ENCODE measurements at regions not wholly inside any gene's neighbourhood (a gene's known extent, or its start where the extent isn't known, plus 50 kb on each side); places are given as distances from the start of the nearest gene placed in this dataset.

DNA sequence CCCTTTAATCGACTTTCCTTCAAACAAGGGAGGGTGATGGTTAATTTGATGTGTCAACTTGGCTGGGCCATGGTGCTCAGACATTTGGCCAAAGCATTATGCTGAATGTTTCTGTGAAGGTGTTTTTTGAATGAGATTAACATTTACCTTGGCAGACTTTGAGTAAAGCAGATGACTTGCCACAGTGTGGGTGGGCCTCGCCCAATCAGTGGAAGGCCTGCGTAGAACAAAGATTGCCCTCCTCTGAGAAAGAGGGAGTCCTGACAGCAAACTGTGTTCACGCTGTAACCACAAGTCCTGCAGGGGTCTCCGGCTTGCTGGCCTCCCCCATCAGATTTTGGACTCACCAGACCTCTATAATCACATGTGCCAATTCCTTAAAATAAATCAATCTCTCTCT is 118.7 kb downstream of the SOX9 start:
- intact Hi-C loops (cut with DNase I), result no loop called here
- DNase-seq (no peak), ATAC-seq (ENCODE audit: low FRiP score) (no peak)
- 95 to 100% methylated on average over 5 of the region's 5 CpGs for WGBS, 2 donors
- Histone ChIP-seq H3K27ac (ENCODE audit: low read depth in 1 of 2, low read length in 2 of 2) (no peak overlapping the region), H3K9me3 (ENCODE audit: control insufficient read depth, low read length) (peaks cover 6% of the 10 kb centered on the region), H3K36me3 (ENCODE audit: control insufficient read depth in 1 of 2, insufficient read depth in 2 of 2, low read length in 1 of 2) (no peaks in the 10 kb centered on the region), H3K4me1 (ENCODE audit: control insufficient read depth in 1 of 2, insufficient read depth in 2 of 2, low read length in 2 of 2) (no peaks in the 10 kb centered on the region), H3K27me3 (ENCODE audit: control insufficient read depth in 1 of 2, insufficient read depth in 2 of 2, low read length in 1 of 2) (no peaks in the 10 kb centered on the region), H3K4me3 (ENCODE audit: low read length in 2 of 2) (no peak overlapping the region)

DNA sequence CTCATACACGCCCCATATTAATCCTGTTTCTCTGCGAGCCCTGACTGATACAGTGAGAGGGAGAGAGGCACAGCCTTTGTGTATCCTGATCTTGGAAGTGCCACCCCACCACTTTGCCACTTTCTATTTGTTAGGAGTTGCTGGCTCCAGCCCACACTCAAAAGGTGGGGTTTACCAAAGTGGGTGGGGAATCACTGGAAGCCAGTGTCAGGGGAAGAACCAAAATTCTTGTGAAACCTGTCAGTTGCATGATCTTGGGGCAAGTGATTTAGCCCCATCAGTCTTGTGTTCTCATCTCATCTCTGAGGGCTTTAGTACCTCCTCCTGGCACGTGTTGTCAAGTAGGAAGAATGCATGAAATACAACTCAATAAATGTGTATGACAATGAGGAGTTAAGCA is 119.5 kb downstream of the SOX9 start:
- DNase-seq (no peak), ATAC-seq (ENCODE audit: low FRiP score) (no peak)
- 75 to 78% methylated on average over 3 of the region's 3 CpGs for WGBS, 2 donors
- peaks cover 6% of the 10 kb centered on the region for H3K9me3 ChIP-seq (ENCODE audit: control insufficient read depth, low read length)
- no peaks in the 10 kb centered on the region for H3K36me3 ChIP-seq (ENCODE audit: control insufficient read depth in 1 of 2, insufficient read depth in 2 of 2, low read length in 1 of 2)
- H3K4me1 ChIP-seq (ENCODE audit: control insufficient read depth in 1 of 2, insufficient read depth in 2 of 2, low read length in 2 of 2), result no peaks in the 10 kb centered on the region
- no peak overlapping the region for H3K27ac ChIP-seq (ENCODE audit: low read depth in 1 of 2, low read length in 2 of 2)
- no peak overlapping the region for H3K4me3 ChIP-seq (ENCODE audit: low read length in 2 of 2)
- H3K27me3 ChIP-seq (ENCODE audit: control insufficient read depth in 1 of 2, insufficient read depth in 2 of 2, low read length in 1 of 2), result no peaks in the 10 kb centered on the region
- intact Hi-C loops (cut with DNase I), result no loop called here

DNA sequence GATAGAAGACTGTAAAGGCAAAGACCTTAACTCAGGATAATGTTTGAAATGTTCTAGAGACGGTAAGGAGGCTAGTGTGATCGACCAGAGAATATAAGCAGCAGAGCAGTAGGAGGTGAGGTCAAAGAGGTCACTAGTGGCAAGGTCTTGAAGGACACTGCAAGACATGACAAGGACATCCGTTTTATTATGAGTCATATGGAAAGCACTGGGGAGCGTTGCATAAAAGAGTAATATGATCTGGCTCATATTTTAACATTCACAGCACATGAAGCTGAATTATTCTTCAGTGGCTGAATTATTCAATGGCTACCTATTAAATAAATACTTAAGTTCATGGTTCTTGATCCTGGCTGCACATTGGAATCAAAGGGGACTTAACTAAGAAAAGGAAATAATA is 123.7 kb downstream of the SOX9 start:
- Histone ChIP-seq H3K36me3 (ENCODE audit: control insufficient read depth in 1 of 2, insufficient read depth in 2 of 2, low read length in 1 of 2) (no peaks in the 10 kb centered on the region), H3K27ac (ENCODE audit: low read depth in 1 of 2, low read length in 2 of 2) (no peak overlapping the region), H3K4me3 (ENCODE audit: low read length in 2 of 2) (no peak overlapping the region), H3K27me3 (ENCODE audit: control insufficient read depth in 1 of 2, insufficient read depth in 2 of 2, low read length in 1 of 2) (no peaks in the 10 kb centered on the region), H3K4me1 (ENCODE audit: control insufficient read depth in 1 of 2, insufficient read depth in 2 of 2, low read length in 2 of 2) (no peaks in the 10 kb centered on the region), H3K9me3 (ENCODE audit: control insufficient read depth, low read length) (peaks cover 3% of the 10 kb centered on the region)
- intact Hi-C loops (cut with DNase I), result no loop called here
- 73 to 86% methylated on average over 4 of the region's 4 CpGs for WGBS, 2 donors
- DNase-seq (no peak), ATAC-seq (ENCODE audit: low FRiP score) (no peak)

DNA sequence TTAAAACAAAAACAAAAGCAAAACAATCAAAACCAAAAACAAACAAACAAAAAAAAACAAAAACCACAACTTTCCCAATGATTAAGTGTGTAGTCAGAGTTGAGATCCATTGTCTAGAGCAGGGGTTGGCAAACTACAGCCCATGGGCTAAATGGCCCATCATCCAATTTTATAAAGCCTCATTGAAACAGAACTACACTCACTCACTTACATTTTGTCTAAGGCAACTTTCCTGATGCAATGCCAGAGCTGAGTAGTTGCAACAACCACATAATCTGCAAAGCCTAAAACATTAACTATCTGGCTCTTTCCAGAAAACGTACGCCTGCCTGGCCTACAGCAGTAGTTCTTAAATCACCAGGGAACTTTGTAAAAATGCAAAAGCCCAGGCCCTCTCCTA is 124.1 kb downstream of the SOX9 start:
- Histone ChIP-seq H3K9me3 (ENCODE audit: control insufficient read depth, low read length) (peaks cover 3% of the 10 kb centered on the region), H3K27ac (ENCODE audit: low read depth in 1 of 2, low read length in 2 of 2) (no peak overlapping the region), H3K4me1 (ENCODE audit: control insufficient read depth in 1 of 2, insufficient read depth in 2 of 2, low read length in 2 of 2) (no peaks in the 10 kb centered on the region), H3K36me3 (ENCODE audit: control insufficient read depth in 1 of 2, insufficient read depth in 2 of 2, low read length in 1 of 2) (no peaks in the 10 kb centered on the region), H3K27me3 (ENCODE audit: control insufficient read depth in 1 of 2, insufficient read depth in 2 of 2, low read length in 1 of 2) (no peaks in the 10 kb centered on the region), H3K4me3 (ENCODE audit: low read length in 2 of 2) (no peak overlapping the region)
- 66 to 77% methylated on average over 2 of the region's 2 CpGs for whole genome bisulfite sequencing, 2 donors
- intact Hi-C loops (cut with DNase I), result no loop called here
- ATAC-seq (ENCODE audit: low FRiP score) (no peak), DNase-seq (no peak)

DNA sequence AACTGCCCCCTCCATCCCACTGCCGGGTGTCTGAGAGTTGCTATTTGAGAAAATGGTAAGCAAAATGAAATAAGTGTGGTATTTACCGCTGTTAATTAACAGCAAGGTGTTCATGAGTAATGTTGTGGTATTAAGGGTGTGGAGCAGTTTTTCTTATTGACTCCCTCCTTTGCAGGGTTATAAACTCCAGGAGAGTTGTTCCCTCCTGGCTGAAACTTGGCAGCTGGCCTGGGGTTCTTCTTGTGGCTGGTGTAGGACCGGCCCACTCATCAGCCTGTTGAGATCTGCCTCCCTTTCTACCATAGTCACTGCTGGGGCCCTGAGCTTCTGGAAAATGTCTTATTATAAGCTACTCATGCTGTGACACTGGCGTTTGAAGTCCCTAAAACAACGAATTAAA is 128.6 kb downstream of the SOX9 start:
- no peak for ATAC-seq (ENCODE audit: low FRiP score)
- DNase-seq, result no peak
- intact Hi-C loops (cut with DNase I), result no loop called here
- Histone ChIP-seq H3K9me3 (ENCODE audit: control insufficient read depth, low read length) (peaks cover 3% of the 10 kb centered on the region), H3K4me3 (ENCODE audit: low read length in 2 of 2) (no peak overlapping the region), H3K36me3 (ENCODE audit: control insufficient read depth in 1 of 2, insufficient read depth in 2 of 2, low read length in 1 of 2) (no peaks in the 10 kb centered on the region), H3K4me1 (ENCODE audit: control insufficient read depth in 1 of 2, insufficient read depth in 2 of 2, low read length in 2 of 2) (no peaks in the 10 kb centered on the region), H3K27ac (ENCODE audit: low read depth in 1 of 2, low read length in 2 of 2) (no peak overlapping the region), H3K27me3 (ENCODE audit: control insufficient read depth in 1 of 2, insufficient read depth in 2 of 2, low read length in 1 of 2) (peaks cover 0 to 1% of the 10 kb centered on the region in 2 donors)
- WGBS, 2 donors, result 80 to 84% methylated on average over 5 of the region's 5 CpGs

DNA sequence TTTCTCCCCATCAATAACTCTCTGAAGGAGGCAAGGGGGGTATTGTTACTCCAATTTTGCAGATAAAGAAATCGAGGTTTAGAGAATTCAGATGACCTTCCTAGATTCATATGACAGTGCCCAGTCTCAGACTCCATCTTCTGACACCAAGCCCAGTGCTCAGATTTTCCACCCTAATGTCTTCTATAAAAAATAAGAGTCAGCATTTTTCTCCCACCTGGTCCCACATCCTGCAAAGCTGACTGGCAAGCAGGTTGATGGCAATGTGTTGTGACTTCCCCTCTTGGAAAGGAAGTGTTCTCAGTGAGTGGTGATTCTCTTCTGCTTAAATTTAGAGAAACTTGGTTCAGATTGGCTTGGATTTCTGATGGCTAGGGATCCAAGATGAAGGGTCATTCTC is 129.4 kb downstream of the SOX9 start:
- WGBS, 2 donors, result 68 to 86% methylated on average over 1 of the region's 1 CpG
- H3K9me3 ChIP-seq (ENCODE audit: control insufficient read depth, low read length), result peaks cover 3% of the 10 kb centered on the region
- no peak overlapping the region for H3K4me3 ChIP-seq (ENCODE audit: low read length in 2 of 2)
- no peak for ATAC-seq (ENCODE audit: low FRiP score)
- H3K36me3 ChIP-seq (ENCODE audit: control insufficient read depth in 1 of 2, insufficient read depth in 2 of 2, low read length in 1 of 2), result no peaks in the 10 kb centered on the region
- DNase-seq, result no peak
- H3K4me1 ChIP-seq (ENCODE audit: control insufficient read depth in 1 of 2, insufficient read depth in 2 of 2, low read length in 2 of 2), result no peaks in the 10 kb centered on the region
- H3K27ac ChIP-seq (ENCODE audit: low read depth in 1 of 2, low read length in 2 of 2), result no peak overlapping the region
- intact Hi-C loops (cut with DNase I), result no loop called here
- H3K27me3 ChIP-seq (ENCODE audit: control insufficient read depth in 1 of 2, insufficient read depth in 2 of 2, low read length in 1 of 2), result peaks cover 0 to 1% of the 10 kb centered on the region in 2 donors

DNA sequence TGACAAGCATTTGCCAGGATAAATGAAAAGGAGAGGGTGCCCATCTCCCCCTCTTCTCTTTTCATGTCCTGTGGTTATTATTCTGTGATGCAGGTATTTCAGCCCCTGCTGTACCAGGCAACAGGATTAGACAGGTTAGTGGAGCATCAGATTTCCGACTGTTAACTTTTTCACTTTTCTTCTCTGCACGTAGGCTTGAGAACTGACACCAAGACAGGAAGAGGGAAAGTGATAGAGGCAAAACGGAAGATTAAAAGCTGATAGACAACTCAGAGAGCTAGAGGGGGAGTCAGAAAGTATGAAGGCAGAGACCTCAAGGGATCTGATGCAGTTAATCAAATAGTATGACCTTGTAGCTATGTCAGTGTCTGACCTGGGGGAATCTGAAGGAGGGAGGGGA is 132.8 kb downstream of the SOX9 start:
- WGBS, 2 donors, result 63 to 68% methylated on average over 3 of the region's 3 CpGs
- no peak overlapping the region for H3K27ac ChIP-seq (ENCODE audit: low read depth in 1 of 2, low read length in 2 of 2)
- ATAC-seq (ENCODE audit: low FRiP score) (no peak), DNase-seq (no peak)
- peaks cover 3% of the 10 kb centered on the region for H3K9me3 ChIP-seq (ENCODE audit: control insufficient read depth, low read length)
- H3K4me3 ChIP-seq (ENCODE audit: low read length in 2 of 2), result no peak overlapping the region
- intact Hi-C loops (cut with DNase I), result no loop called here
- no peaks in the 10 kb centered on the region for H3K36me3 ChIP-seq (ENCODE audit: control insufficient read depth in 1 of 2, insufficient read depth in 2 of 2, low read length in 1 of 2)
- no peaks in the 10 kb centered on the region for H3K4me1 ChIP-seq (ENCODE audit: control insufficient read depth in 1 of 2, insufficient read depth in 2 of 2, low read length in 2 of 2)
- peaks cover 0 to 1% of the 10 kb centered on the region in 2 donors for H3K27me3 ChIP-seq (ENCODE audit: control insufficient read depth in 1 of 2, insufficient read depth in 2 of 2, low read length in 1 of 2)

DNA sequence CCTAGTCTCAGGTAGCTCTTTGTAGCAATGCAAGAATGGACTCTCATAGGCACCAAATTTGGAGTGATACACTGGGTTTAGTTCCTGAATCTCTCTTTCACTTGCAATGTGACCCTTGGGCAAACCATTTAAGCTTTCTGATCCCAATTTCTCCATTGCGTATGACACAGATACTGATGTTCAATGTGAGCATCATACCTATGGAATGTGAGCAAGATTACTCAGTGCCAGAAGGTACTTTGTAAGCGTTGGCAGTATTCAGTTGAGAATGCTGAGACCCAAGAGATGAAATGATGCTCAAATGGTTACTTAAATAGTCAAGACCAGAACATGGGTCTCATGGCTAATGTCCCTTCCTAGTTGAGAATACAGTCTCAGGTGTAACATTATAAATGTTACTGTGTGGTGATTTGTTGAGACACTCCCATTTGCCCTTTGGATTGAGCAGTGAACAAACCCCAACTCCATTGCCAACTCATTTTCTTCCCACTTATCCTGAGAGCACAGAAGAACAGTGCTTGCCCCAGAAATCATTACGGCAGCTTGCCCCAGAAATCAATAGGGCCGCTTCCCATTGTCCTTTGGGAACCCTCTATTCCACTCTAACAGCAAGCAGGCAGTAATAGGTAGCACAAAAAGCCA is 134.1 kb downstream of the SOX9 start:
- Histone ChIP-seq H3K36me3 (ENCODE audit: control insufficient read depth in 1 of 2, insufficient read depth in 2 of 2, low read length in 1 of 2) (no peaks in the 10 kb centered on the region), H3K4me3 (ENCODE audit: low read length in 2 of 2) (no peak overlapping the region), H3K4me1 (ENCODE audit: control insufficient read depth in 1 of 2, insufficient read depth in 2 of 2, low read length in 2 of 2) (no peaks in the 10 kb centered on the region), H3K27me3 (ENCODE audit: control insufficient read depth in 1 of 2, insufficient read depth in 2 of 2, low read length in 1 of 2) (peaks cover 0 to 1% of the 10 kb centered on the region in 2 donors), H3K9me3 (ENCODE audit: control insufficient read depth, low read length) (peaks cover 3% of the 10 kb centered on the region), H3K27ac (ENCODE audit: low read depth in 1 of 2, low read length in 2 of 2) (no peak overlapping the region)
- intact Hi-C loops (cut with DNase I), result no loop called here
- DNase-seq (no peak), ATAC-seq (ENCODE audit: low FRiP score) (no peak)
- WGBS, 2 donors, result 88 to 93% methylated on average over 4 of the region's 4 CpGs

DNA sequence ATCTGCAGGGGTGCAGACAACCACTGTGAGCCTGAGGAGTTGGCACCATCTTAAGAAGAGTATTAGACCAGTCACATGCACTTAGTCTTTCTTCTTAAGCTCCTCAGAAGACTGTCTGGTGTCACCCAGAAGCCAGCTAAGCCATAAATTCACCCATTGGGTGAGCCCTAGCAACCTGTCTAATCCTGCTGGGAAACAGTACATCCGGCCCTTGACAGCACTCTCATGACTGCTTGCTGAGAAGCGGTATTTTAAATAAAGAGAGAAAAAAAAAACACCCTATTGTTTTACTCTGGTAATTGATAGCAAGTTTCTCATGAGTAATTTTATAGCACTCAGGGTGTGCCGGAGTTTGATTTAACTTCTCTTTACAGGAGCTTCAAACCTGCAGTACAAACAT is 134.7 kb downstream of the SOX9 start:
- Histone ChIP-seq H3K4me1 (ENCODE audit: control insufficient read depth in 1 of 2, insufficient read depth in 2 of 2, low read length in 2 of 2) (no peaks in the 10 kb centered on the region), H3K27ac (ENCODE audit: low read depth in 1 of 2, low read length in 2 of 2) (no peak overlapping the region), H3K27me3 (ENCODE audit: control insufficient read depth in 1 of 2, insufficient read depth in 2 of 2, low read length in 1 of 2) (peaks cover 0 to 1% of the 10 kb centered on the region in 2 donors), H3K4me3 (ENCODE audit: low read length in 2 of 2) (no peak overlapping the region), H3K9me3 (ENCODE audit: control insufficient read depth, low read length) (peaks cover 3% of the 10 kb centered on the region), H3K36me3 (ENCODE audit: control insufficient read depth in 1 of 2, insufficient read depth in 2 of 2, low read length in 1 of 2) (no peaks in the 10 kb centered on the region)
- 77 to 81% methylated on average over 3 of the region's 3 CpGs for WGBS, 2 donors
- intact Hi-C loops (cut with DNase I), result no loop called here
- DNase-seq (no peak), ATAC-seq (ENCODE audit: low FRiP score) (no peak)
